Body of pancreas (tissue), 4 donors: ENCODE measurements at regions not wholly inside any gene's neighbourhood (a gene's known extent, or its start where the extent isn't known, plus 50 kb on each side); places are given as distances from the start of the nearest gene placed in this dataset.

Source experiments
- CTCF ChIP-seq, 7 experiments: fragments of 450-650 bp in 4 of 7; fragments of 200-600 bp in 3 of 7; sonication (generic) in 3 of 7; IDR thresholded peaks; one replicate each; pipeline ENCODE4 v1.5.1; 2016 to 2019; ENCODE audit warnings: antibody characterized with exemption in 7 of 7
- POLR2A ChIP-seq, 3 donors: fragments of 450-650 bp; IDR thresholded peaks; one replicate each; pipeline ENCODE4 v1.6.1; 2016; ENCODE audit warnings: antibody characterized with exemption in 3 of 3, mild to moderate bottlenecking in 2 of 3

GRCh38 chr13:84744203-84744602 lies 861.9 kb upstream of the SLITRK1 start:
- no peak for TF ChIP-seq CTCF (IDR thresholded peaks at IDR 0.05)
- TF ChIP-seq POLR2A (IDR thresholded peaks at IDR 0.05), result no peak
